ENCODE measurements at regions not wholly inside any gene's neighbourhood (a gene's known extent, or its start where the extent isn't known, plus 50 kb on each side); places are given as distances from the start of the nearest gene placed in this dataset.

DNA sequence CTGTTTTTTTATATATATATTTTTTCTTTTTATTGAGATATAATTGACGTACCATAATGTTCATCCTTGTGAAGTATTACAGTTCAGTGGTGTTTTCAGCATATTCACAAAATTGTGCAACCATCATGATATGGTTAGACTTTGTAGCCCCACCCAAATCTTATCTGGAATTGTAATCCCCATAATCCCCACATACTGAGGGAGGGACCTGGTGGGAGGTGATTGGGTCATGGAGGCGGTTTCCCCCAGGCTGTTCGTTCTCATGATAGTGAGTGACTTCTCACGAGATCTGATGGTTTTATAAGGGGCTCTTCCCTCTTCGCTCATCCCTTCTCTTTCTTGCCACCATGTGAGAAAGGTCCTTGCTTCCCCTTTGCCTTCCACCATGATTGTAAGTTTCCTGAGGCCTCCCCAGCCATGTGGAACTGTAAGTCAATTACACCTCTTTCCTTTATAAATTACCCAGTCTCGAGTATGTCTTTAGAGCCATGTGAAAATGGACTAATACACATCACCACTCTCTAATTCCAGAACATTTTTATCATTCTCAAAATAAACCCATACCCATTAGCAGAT, 73.9 kb upstream of the SMNDC1 start:
- TF ChIP-seq, protein P1, sequence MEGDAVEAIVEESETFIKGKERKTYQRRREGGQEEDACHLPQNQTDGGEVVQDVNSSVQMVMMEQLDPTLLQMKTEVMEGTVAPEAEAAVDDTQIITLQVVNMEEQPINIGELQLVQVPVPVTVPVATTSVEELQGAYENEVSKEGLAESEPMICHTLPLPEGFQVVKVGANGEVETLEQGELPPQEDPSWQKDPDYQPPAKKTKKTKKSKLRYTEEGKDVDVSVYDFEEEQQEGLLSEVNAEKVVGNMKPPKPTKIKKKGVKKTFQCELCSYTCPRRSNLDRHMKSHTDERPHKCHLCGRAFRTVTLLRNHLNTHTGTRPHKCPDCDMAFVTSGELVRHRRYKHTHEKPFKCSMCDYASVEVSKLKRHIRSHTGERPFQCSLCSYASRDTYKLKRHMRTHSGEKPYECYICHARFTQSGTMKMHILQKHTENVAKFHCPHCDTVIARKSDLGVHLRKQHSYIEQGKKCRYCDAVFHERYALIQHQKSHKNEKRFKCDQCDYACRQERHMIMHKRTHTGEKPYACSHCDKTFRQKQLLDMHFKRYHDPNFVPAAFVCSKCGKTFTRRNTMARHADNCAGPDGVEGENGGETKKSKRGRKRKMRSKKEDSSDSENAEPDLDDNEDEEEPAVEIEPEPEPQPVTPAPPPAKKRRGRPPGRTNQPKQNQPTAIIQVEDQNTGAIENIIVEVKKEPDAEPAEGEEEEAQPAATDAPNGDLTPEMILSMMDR (IDR thresholded peaks at IDR 0.05), result no peak
- TF ChIP-seq POLR2A (IDR thresholded peaks at IDR 0.05), result no peak
